GM23248 (cell line): ENCODE measurements at regions not wholly inside any gene's neighbourhood (a gene's known extent, or its start where the extent isn't known, plus 50 kb on each side); places are given as distances from the start of the nearest gene placed in this dataset.

Experiments used
- EZH2 ChIP-seq: fragments of 200-600 bp; sonication (generic); IDR thresholded peaks from 2 replicates; pipeline ENCODE4 v1.6.1; 2018; ENCODE audit warnings: antibody characterized with exemption, mild to moderate bottlenecking; ENCODE audit not compliant: insufficient read depth, poor library complexity, severe bottlenecking
- EZH2phosphoT487 ChIP-seq: fragments of 200-600 bp; sonication (generic); IDR thresholded peaks from 2 replicates; pipeline ENCODE4 v1.6.1; 2018; ENCODE audit warnings: antibody characterized with exemption, moderate library complexity, mild to moderate bottlenecking, low read depth; ENCODE audit not compliant: insufficient read depth

- TF ChIP-seq EZH2phosphoT487 (no peak), EZH2 (no peak)
Measured at GRCh38 chr18:22057908-22058527, 111.4 kb upstream of the GATA6 start.
